Renal cortex interstitium (tissue), 11 donors: ENCODE measurements at regions not wholly inside any gene's neighbourhood (a gene's known extent, or its start where the extent isn't known, plus 50 kb on each side); places are given as distances from the start of the nearest gene placed in this dataset.
A peak's percentile ranks its signal among the peaks of the same experiment; 100 is the strongest.

Source experiments
- DNase-seq, 11 donors: peaks; one replicate each; pipeline ENCODE4 v3.0.0-alpha.2; 2013; ENCODE audit warnings: low read depth in 9 of 11, low spot score in 4 of 11; ENCODE audit errors: extremely low read depth in 1 of 11

GRCh38 chr2:196333397-196333796 lies 162.0 kb upstream of the STK17B start:
- no peak for DNase-seq

- DNase-seq, result no peak
Observed at GRCh38 chr2:196334710-196335109, 163.3 kb upstream of the STK17B start.

- no peak for DNase-seq
Observed at GRCh38 chr2:196335221-196335634, 163.8 kb upstream of the STK17B start.

GRCh38 chr2:196336207-196336606 lies 164.8 kb upstream of the STK17B start:
- no peak for DNase-seq

GRCh38 chr2:196336715-196337114 lies 165.3 kb upstream of the STK17B start:
- DNase-seq, result no peak

GRCh38 chr2:196337208-196337953 lies 166.0 kb upstream of the STK17B start:
- DNase-seq, result peak in 1 of 11 donors; percentile 8

- DNase-seq, result no peak
Observed at GRCh38 chr2:196338440-196338839, 167.1 kb upstream of the STK17B start.

GRCh38 chr2:196341277-196341841 lies 170.0 kb upstream of the STK17B start:
- DNase-seq, result no peak

- no peak for DNase-seq
Observed at GRCh38 chr2:196344397-196344796, 173.0 kb upstream of the STK17B start.

GRCh38 chr2:196353717-196354116 lies 182.3 kb upstream of the STK17B start:
- DNase-seq, result no peak

GRCh38 chr2:196354186-196354585 lies 182.8 kb upstream of the STK17B start:
- no peak for DNase-seq

GRCh38 chr2:196356332-196356731 lies 185.0 kb upstream of the STK17B start:
- no peak for DNase-seq

- DNase-seq, result no peak
Observed at GRCh38 chr2:196360650-196361049, 189.3 kb upstream of the STK17B start.

- DNase-seq, result no peak
Observed at GRCh38 chr2:196361606-196362326, 190.4 kb upstream of the STK17B start.

GRCh38 chr2:196362973-196363549 lies 191.7 kb upstream of the STK17B start:
- no peak for DNase-seq

- no peak for DNase-seq
Observed at GRCh38 chr2:196365145-196365544, 193.8 kb upstream of the STK17B start.

GRCh38 chr2:196365923-196366322 lies 194.5 kb upstream of the STK17B start:
- no peak for DNase-seq

GRCh38 chr2:196367633-196368032 lies 196.3 kb upstream of the STK17B start:
- DNase-seq, result no peak

- DNase-seq, result no peak
Observed at GRCh38 chr2:196368546-196369225, 197.3 kb upstream of the STK17B start.
